Embryonic facial prominence (tissue), 1 donor: ENCODE measurements at regions not wholly inside any gene's neighbourhood (a gene's known extent, or its start where the extent isn't known, plus 50 kb on each side); places are given as distances from the start of the nearest gene placed in this dataset.
"Not testable (repeated sequence)": the region's sequence is repeated elsewhere in the genome, so short reads cannot be mapped to it uniquely, and the experiment has no call there.

Experiments used
- DNase-seq: peaks from one replicate; pipeline ENCODE4 v3.0.0-alpha.2; 2016; ENCODE audit errors: extremely low spot score

- no peak for DNase-seq
Observed at GRCh38 chrX:124238268-124238667, 94.2 kb upstream of the TEX13D start.

- no peak for DNase-seq
Observed at GRCh38 chrX:124239324-124239723, 93.1 kb upstream of the TEX13D start.

GRCh38 chrX:124239911-124240310 lies 92.5 kb upstream of the TEX13D start:
- DNase-seq, result no peak

DNA sequence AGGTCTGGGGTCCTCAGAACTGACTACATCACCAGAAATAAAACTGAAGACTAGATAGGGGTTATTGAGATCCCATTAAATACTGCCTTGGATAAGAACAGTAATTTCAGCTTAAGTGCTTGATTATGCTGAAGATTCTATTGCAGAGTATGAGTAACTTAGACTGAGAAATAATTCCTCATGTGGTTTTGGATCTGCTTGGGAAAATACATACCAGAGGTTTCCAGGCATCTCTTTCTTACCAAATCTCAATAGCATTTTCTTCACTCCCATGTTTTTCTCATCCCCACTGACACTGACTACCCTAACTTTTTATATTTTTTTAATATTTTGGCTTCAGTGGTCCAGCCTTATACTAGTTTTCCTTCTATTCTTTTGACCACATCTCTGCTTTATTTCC lies 92.0 kb upstream of the TEX13D start:
- DNase-seq, result no peak

- DNase-seq, result no peak
Observed at GRCh38 chrX:124242131-124242530, 90.3 kb upstream of the TEX13D start.

DNA sequence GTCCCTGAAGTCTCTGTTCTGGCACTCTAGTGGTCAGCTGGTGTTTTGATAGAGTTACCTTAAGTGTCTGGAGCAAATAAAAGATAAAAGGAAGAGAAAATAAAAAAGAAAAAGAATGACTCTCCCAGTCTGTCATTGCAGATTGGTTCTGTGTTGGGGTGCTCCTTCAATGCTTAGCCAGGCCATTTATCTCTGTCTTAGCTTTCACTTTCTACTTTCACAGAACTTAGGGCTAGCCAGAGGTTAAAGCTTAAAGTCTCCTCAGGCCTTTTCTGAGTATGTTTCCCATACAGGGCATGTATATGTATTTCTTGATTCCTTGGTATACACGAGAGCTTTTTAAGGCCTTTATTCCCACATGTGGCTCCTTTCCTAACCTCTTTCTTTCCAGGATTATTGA lies 83.1 kb upstream of the TEX13D start:
- DNase-seq, result no peak

- no peak for DNase-seq
Observed at GRCh38 chrX:124250835-124251437, 81.5 kb upstream of the TEX13D start.

- no peak for DNase-seq
Observed at GRCh38 chrX:124254611-124255010, 77.8 kb upstream of the TEX13D start.

DNA sequence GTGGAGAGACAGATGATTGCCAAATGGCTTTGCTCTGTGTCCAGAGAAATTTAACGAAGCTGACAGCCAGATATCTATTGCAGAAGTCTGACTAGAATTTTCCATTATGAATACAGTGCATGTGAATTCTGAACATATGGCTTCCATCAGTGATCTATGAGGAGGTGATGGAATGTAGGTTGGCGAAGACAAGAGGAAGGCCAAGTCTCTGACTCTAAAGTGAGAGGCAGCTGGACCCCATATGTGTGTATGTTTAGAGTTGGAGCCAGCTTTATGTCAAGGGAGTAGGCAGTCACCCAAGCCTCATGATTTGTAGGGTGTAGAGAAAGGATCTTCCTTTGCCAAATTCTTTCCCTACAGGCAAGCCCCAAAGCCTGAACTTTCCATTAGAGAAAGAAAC lies 76.2 kb upstream of the TEX13D start:
- peak; percentile 56 for DNase-seq

- DNase-seq, result no peak
Observed at GRCh38 chrX:124256629-124257380, 75.7 kb upstream of the TEX13D start.

- DNase-seq, result no peak
Observed at GRCh38 chrX:124257924-124258702, 74.3 kb upstream of the TEX13D start.

- DNase-seq, result no peak
Observed at GRCh38 chrX:124260845-124261244, 71.6 kb upstream of the TEX13D start.

- no peak for DNase-seq
Observed at GRCh38 chrX:124263743-124264142, 68.7 kb upstream of the TEX13D start.

DNA sequence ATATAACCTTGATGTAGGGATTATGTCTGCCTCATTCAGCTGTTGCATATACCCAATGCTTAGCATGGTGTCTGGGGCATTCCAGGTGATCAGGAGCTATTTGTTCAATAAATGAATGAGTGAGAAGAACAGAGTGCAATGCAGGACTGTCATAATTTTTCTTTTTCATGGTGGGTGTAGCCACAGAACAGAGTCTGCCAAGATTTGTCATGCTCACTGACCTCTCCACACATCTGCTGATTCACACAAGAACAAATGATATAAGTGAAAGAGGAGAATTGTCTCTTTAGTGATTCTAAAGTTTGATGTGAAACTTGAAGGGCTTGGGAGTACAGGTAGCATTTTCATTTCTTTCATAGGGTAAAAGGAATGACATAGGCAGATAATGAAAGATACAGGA lies 64.4 kb upstream of the TEX13D start:
- no peak for DNase-seq

GRCh38 chrX:124269881-124270280 lies 62.6 kb upstream of the TEX13D start:
- no peak for DNase-seq

GRCh38 chrX:124271599-124271998 lies 60.9 kb upstream of the TEX13D start:
- not testable (repeated sequence) for DNase-seq

- no peak for DNase-seq
Observed at GRCh38 chrX:124272370-124272982, 60.0 kb upstream of the TEX13D start.

DNA sequence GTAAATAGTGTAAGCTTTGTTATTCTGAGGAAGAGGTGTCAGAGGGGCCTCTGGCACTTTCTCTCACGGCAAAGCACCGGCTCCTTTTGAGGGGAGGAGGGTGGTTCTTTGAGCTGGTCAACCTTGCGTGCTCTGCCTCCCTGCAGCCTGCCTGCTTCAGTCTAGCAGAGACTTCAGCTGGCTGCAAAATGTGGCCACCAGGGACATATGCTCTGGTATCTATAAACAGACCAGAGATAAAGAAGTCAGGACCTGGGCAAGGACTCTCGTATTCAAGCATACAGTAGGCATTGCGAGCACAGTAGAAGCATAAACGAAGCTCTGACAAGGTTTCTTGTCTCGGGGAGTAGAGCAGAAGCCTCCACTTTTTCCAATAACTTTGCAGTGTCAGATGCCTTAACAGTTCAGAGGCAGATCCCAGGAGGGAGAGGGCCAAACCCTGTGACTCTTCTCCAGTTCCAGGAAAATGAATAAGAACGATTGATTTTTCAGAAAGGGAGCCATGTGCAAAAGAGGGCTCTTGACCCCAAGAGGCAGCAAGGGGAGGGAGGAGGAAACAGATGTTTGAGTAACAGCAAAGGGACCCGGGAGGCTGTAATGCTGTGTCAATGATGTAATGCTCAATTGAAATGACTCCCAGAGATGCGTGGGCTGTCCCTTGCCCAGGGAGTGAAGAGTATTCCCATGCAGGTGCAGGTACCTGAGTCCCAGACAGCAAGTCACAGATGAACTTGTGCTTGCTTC lies 57.9 kb upstream of the TEX13D start:
- no peak for DNase-seq

DNA sequence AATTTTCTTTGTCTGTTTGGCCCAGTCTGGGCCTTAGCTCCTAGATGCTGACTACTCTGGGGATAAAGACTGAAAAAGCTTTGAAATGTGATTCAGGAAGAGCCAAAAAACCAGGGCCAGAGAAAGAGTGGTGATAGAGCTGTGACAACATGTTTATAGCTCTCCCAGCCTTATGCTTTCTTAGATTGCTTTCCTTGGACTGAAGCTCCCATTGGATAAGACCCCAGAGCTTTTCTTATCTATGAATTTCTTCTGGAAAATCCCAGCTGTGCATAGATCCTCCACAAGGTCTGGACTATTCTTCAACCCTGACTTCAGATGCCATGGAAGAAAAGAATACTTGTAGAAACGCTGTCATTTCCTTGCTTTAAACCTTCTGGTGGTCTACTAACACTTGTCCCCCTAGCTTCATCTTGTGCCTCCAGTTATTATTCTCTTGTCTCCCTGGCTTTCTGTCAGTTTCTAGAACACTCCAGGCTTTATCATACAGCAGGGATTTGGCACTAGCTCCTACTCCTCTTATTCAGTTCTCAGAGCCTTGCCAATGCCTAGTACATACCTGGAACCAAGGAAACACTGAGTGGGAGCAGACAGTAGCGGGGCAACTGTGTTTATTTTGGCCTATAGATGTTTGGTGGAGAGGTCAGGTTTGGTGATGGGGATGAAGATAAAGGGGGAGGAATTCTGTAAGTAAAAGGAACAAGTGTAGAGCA lies 57.1 kb upstream of the TEX13D start:
- DNase-seq, result no peak

- no peak for DNase-seq
Observed at GRCh38 chrX:124280294-124280902, 52.1 kb upstream of the TEX13D start.

DNA sequence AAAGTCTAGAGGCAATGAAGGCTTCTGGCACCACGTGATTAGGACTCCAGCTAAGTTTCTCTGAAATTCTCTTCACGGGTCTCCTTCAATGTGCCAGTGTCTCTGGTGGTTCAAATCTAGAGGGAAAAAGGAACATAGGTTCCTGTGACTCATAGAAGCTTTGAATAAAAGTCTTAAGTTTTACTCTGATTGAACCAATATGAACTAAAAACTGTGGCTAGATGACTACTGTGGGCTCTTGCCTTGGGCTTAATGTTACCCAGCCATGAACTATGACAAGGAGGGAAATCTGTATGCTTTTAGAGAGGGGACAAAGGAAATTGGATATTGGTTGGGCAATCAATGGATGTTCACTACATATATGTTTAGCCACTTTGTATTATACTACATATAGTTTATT lies 49.9 kb upstream of the TEX13D start:
- no peak for DNase-seq
